ENCODE measurements at regions not wholly inside any gene's neighbourhood (a gene's known extent, or its start where the extent isn't known, plus 50 kb on each side); places are given as distances from the start of the nearest gene placed in this dataset.

DNA sequence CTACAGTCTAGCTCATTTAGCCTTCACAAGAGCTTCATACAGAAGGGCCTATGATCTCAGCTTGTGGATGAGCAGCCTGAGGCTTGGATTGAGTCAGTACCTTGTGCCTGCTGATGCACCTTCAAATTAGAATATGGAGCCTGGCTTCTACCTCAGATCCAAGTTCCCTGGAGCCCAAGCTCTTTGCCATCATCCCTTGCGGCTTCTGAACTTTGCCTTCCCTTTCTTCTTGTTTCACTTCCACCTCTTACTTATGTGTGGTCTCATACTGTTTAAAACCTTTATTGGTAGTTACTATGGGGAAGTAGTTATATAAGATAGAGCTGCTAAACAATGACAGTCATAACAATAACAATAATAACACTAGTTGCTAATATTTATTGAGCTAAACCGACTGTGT is 84.3 kb upstream of the AFF2 start:
- TF ChIP-seq ZBTB21 (CRISPR knock-in tag; IDR thresholded peaks at IDR 0.05; ENCODE audit: borderline replicate concordance) = no peak
- no peak for TF ChIP-seq NFYB (CRISPR knock-in tag; conservative IDR thresholded peaks at IDR 0.05; ENCODE audit: low read depth)
- no peak for TF ChIP-seq ZNF232 (CRISPR knock-in tag; IDR thresholded peaks at IDR 0.05)
- no peak for TF ChIP-seq FOXP1 (CRISPR knock-in tag; IDR thresholded peaks at IDR 0.05; ENCODE audit: borderline replicate concordance)
- no peak for TF ChIP-seq ZNF416 (CRISPR knock-in tag; IDR thresholded peaks at IDR 0.05)
- H3K4me3 Mint-ChIP-seq = no peak overlapping the region
- peaks cover 10% of the 10 kb centered on the region for H3K9me3 Mint-ChIP-seq
- H3K27me3 Mint-ChIP-seq (ENCODE audit: low read depth) = peaks cover 8% of the 10 kb centered on the region
- CTCF ChIA-PET = no interaction called here
- DNase-seq (ENCODE audit: low spot score) (no peak), ATAC-seq (no peak)
- POLR2A ChIA-PET = no interaction called here
- peaks cover 23% of the 10 kb centered on the region for H3K4me1 Mint-ChIP-seq
- no peak overlapping the region for H3K27ac Mint-ChIP-seq
- H3K36me3 Mint-ChIP-seq = no peaks in the 10 kb centered on the region; the same call in 1 of the 2 replicates

DNA sequence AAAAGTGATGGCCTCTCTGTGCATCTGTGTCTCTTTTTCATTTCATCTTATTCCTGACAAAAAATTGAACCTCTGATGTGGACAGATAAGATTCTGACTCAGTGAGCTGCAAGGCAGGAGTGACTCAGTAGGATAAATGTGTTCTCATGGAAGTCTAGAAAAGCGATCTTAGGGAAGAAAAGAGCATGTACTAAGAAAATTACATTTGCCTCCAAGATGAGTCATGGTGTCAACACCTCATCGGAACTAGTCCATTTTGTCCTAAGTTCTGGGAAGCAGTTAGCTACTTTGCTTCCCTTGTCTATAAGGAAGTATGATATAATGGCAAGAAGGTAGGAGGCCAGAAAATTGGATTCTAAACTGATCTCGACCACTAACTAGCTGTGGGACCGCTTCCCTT is 83.5 kb upstream of the AFF2 start:
- DNase-seq (ENCODE audit: low spot score) = no peak
- CTCF ChIA-PET = no interaction called here

More for the DNA sequence above, 83.5 kb upstream of the AFF2 start:
- peaks cover 12% of the 10 kb centered on the region for H3K27me3 Mint-ChIP-seq (ENCODE audit: low read depth)
- POLR2A ChIA-PET = no interaction called here
- no peak overlapping the region for H3K4me3 Mint-ChIP-seq
- peaks cover 16% of the 10 kb centered on the region for H3K4me1 Mint-ChIP-seq
- TF ChIP-seq, protein P1, sequence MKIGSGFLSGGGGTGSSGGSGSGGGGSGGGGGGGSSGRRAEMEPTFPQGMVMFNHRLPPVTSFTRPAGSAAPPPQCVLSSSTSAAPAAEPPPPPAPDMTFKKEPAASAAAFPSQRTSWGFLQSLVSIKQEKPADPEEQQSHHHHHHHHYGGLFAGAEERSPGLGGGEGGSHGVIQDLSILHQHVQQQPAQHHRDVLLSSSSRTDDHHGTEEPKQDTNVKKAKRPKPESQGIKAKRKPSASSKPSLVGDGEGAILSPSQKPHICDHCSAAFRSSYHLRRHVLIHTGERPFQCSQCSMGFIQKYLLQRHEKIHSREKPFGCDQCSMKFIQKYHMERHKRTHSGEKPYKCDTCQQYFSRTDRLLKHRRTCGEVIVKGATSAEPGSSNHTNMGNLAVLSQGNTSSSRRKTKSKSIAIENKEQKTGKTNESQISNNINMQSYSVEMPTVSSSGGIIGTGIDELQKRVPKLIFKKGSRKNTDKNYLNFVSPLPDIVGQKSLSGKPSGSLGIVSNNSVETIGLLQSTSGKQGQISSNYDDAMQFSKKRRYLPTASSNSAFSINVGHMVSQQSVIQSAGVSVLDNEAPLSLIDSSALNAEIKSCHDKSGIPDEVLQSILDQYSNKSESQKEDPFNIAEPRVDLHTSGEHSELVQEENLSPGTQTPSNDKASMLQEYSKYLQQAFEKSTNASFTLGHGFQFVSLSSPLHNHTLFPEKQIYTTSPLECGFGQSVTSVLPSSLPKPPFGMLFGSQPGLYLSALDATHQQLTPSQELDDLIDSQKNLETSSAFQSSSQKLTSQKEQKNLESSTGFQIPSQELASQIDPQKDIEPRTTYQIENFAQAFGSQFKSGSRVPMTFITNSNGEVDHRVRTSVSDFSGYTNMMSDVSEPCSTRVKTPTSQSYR (CRISPR knock-in tag; IDR thresholded peaks at IDR 0.05) = no peak
- TF ChIP-seq RORB (CRISPR knock-in tag; IDR thresholded peaks at IDR 0.05) (no peak), ELF4 (CRISPR knock-in tag; IDR thresholded peaks at IDR 0.05; ENCODE audit: low read depth) (no peak), JUN (CRISPR knock-in tag; IDR thresholded peaks at IDR 0.05) (no peak), NFATC4 (CRISPR knock-in tag; IDR thresholded peaks at IDR 0.05) (no peak), CREB1 (CRISPR knock-in tag; IDR thresholded peaks at IDR 0.05) (no peak), ZNF671 (CRISPR knock-in tag; IDR thresholded peaks at IDR 0.05) (no peak), NR3C1 (CRISPR knock-in tag; conservative IDR thresholded peaks at IDR 0.05; ENCODE audit: low read depth) (no peak), SP1 (CRISPR knock-in tag; conservative IDR thresholded peaks at IDR 0.05) (no peak), ZNF423 (CRISPR knock-in tag; IDR thresholded peaks at IDR 0.05) (no peak), ATF1 (CRISPR knock-in tag; IDR thresholded peaks at IDR 0.05) (no peak), FOXJ3 (CRISPR knock-in tag; IDR thresholded peaks at IDR 0.05; ENCODE audit: borderline replicate concordance) (no peak), GTF2I (CRISPR knock-in tag; conservative IDR thresholded peaks at IDR 0.05) (no peak)
- TF ChIP-seq, protein P2, sequence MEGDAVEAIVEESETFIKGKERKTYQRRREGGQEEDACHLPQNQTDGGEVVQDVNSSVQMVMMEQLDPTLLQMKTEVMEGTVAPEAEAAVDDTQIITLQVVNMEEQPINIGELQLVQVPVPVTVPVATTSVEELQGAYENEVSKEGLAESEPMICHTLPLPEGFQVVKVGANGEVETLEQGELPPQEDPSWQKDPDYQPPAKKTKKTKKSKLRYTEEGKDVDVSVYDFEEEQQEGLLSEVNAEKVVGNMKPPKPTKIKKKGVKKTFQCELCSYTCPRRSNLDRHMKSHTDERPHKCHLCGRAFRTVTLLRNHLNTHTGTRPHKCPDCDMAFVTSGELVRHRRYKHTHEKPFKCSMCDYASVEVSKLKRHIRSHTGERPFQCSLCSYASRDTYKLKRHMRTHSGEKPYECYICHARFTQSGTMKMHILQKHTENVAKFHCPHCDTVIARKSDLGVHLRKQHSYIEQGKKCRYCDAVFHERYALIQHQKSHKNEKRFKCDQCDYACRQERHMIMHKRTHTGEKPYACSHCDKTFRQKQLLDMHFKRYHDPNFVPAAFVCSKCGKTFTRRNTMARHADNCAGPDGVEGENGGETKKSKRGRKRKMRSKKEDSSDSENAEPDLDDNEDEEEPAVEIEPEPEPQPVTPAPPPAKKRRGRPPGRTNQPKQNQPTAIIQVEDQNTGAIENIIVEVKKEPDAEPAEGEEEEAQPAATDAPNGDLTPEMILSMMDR (IDR thresholded peaks at IDR 0.05) = no peak
- TF ChIP-seq, protein P3, sequence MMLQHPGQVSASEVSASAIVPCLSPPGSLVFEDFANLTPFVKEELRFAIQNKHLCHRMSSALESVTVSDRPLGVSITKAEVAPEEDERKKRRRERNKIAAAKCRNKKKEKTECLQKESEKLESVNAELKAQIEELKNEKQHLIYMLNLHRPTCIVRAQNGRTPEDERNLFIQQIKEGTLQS (CRISPR knock-in tag; conservative IDR thresholded peaks at IDR 0.05) = no peak
- TF ChIP-seq, protein P4, sequence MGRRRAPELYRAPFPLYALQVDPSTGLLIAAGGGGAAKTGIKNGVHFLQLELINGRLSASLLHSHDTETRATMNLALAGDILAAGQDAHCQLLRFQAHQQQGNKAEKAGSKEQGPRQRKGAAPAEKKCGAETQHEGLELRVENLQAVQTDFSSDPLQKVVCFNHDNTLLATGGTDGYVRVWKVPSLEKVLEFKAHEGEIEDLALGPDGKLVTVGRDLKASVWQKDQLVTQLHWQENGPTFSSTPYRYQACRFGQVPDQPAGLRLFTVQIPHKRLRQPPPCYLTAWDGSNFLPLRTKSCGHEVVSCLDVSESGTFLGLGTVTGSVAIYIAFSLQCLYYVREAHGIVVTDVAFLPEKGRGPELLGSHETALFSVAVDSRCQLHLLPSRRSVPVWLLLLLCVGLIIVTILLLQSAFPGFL (CRISPR knock-in tag; IDR thresholded peaks at IDR 0.05; ENCODE audit: borderline replicate concordance) = no peak
- TF ChIP-seq, protein P5, sequence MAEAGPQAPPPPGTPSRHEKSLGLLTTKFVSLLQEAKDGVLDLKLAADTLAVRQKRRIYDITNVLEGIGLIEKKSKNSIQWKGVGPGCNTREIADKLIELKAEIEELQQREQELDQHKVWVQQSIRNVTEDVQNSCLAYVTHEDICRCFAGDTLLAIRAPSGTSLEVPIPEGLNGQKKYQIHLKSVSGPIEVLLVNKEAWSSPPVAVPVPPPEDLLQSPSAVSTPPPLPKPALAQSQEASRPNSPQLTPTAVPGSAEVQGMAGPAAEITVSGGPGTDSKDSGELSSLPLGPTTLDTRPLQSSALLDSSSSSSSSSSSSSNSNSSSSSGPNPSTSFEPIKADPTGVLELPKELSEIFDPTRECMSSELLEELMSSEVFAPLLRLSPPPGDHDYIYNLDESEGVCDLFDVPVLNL (CRISPR knock-in tag; IDR thresholded peaks at IDR 0.05; ENCODE audit: borderline replicate concordance, low read depth) = no peak
- TF ChIP-seq, protein P6, sequence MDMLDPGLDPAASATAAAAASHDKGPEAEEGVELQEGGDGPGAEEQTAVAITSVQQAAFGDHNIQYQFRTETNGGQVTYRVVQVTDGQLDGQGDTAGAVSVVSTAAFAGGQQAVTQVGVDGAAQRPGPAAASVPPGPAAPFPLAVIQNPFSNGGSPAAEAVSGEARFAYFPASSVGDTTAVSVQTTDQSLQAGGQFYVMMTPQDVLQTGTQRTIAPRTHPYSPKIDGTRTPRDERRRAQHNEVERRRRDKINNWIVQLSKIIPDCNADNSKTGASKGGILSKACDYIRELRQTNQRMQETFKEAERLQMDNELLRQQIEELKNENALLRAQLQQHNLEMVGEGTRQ (CRISPR knock-in tag; IDR thresholded peaks at IDR 0.05) = no peak
- peaks cover 10% of the 10 kb centered on the region for H3K9me3 Mint-ChIP-seq
- no peaks in the 10 kb centered on the region; the same call in 1 of the 2 replicates for H3K36me3 Mint-ChIP-seq
- H3K27ac Mint-ChIP-seq = no peak overlapping the region
- ATAC-seq = no peak
